Ramos (cell line): ENCODE measurements at regions not wholly inside any gene's neighbourhood (a gene's known extent, or its start where the extent isn't known, plus 50 kb on each side); places are given as distances from the start of the nearest gene placed in this dataset.
"Not testable (repeated sequence)": the region's sequence is repeated elsewhere in the genome, so short reads cannot be mapped to it uniquely, and the experiment has no call there.

Source experiments
- in situ Hi-C: fragments of 300-500 bp; cut with MboI; formaldehyde crosslinking; loops from one replicate; pipeline ENCODE4 v1.14.3; 2022; ENCODE audit warnings: low sequenced_read_pairs; ENCODE audit not compliant: unreplicated experiment

- in situ Hi-C loops = no loop called here
Observed at GRCh38 chr3:59381282-59381681, 331.5 kb upstream of the CFAP20DC start.

GRCh38 chr3:59380146-59380545 is 330.3 kb upstream of the CFAP20DC start:
- in situ Hi-C loops = no loop called here

- in situ Hi-C loops = no loop called here
Observed at GRCh38 chr3:59374818-59375211, 325.0 kb upstream of the CFAP20DC start.

- in situ Hi-C loops = no loop called here
Observed at GRCh38 chr3:59374091-59374817, 324.4 kb upstream of the CFAP20DC start.

GRCh38 chr3:59372346-59372745 is 322.5 kb upstream of the CFAP20DC start:
- in situ Hi-C loops = no loop called here

GRCh38 chr3:59368900-59369675 is 319.3 kb upstream of the CFAP20DC start:
- in situ Hi-C loops = no loop called here

GRCh38 chr3:59367150-59367549 is 317.3 kb upstream of the CFAP20DC start:
- in situ Hi-C loops = no loop called here

- in situ Hi-C loops = no loop called here
Observed at GRCh38 chr3:59366218-59366617, 316.4 kb upstream of the CFAP20DC start.

- in situ Hi-C loops = no loop called here
Observed at GRCh38 chr3:59364496-59364895, 314.7 kb upstream of the CFAP20DC start.

GRCh38 chr3:59360312-59360711 is 310.5 kb upstream of the CFAP20DC start:
- in situ Hi-C loops = not testable (repeated sequence)

- in situ Hi-C loops = no loop called here
Observed at GRCh38 chr3:59341459-59341858, 291.6 kb upstream of the CFAP20DC start.

- in situ Hi-C loops = no loop called here
Observed at GRCh38 chr3:59339818-59340217, 290.0 kb upstream of the CFAP20DC start.

- in situ Hi-C loops = no loop called here
Observed at GRCh38 chr3:59338934-59339333, 289.1 kb upstream of the CFAP20DC start.

- in situ Hi-C loops = no loop called here
Observed at GRCh38 chr3:59335338-59335737, 285.5 kb upstream of the CFAP20DC start.

- in situ Hi-C loops = no loop called here
Observed at GRCh38 chr3:59334585-59334984, 284.8 kb upstream of the CFAP20DC start.

- in situ Hi-C loops = no loop called here
Observed at GRCh38 chr3:59327376-59327808, 277.6 kb upstream of the CFAP20DC start.

GRCh38 chr3:59326246-59327024 is 276.6 kb upstream of the CFAP20DC start:
- in situ Hi-C loops = no loop called here

GRCh38 chr3:59321881-59322540 is 272.2 kb upstream of the CFAP20DC start:
- in situ Hi-C loops = no loop called here

GRCh38 chr3:59320080-59320479 is 270.3 kb upstream of the CFAP20DC start:
- in situ Hi-C loops = no loop called here

GRCh38 chr3:59319442-59319841 is 269.6 kb upstream of the CFAP20DC start:
- in situ Hi-C loops = no loop called here
